Dedifferentiated amniotic fluid mesenchymal stem cell (primary cell): ENCODE measurements at regions not wholly inside any gene's neighbourhood (a gene's known extent, or its start where the extent isn't known, plus 50 kb on each side); places are given as distances from the start of the nearest gene placed in this dataset.

Experiments used
- DNase-seq: peaks from one replicate; pipeline ENCODE4 v3.0.0-alpha.2; 2016; ENCODE audit errors: extremely low spot score

DNA sequence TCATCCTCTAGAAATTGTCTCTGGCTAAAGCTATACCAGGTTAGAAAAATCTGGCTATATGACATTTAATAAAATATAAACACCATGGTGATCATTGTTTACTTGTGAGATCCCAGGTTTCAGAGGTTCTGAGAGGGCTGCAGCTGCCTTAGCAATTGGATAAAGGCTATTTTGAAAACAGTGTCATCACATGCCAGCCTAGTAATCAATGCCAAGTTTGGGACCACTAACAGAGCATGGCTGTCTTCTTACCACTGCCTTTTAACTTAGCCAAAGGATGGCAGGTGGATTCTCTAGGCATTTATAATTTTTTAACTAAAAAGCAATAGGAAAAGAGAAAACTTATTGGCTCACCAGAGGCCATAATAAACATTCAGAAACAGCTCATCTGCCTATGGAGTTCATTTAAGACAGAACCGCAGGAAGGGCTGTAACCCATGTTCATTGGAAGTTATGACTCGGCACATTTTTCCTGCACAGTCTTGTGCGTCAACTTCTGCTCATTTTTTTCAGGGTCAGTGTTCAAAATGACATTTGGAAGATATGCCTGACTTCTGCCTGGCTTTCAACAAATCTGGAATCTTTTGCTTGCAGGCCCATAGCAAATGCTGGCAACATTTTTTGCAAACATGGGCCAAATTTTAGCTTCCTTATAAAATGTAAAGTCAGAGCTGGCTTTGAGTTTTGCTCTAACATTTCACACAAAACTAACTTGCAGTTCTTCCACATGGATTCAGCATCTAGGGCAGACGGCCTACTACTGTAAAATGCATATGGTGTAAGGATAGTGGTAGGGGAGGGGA, 476.0 kb upstream of the TBL1XR1 start:
- DNase-seq = peak; percentile 96

DNA sequence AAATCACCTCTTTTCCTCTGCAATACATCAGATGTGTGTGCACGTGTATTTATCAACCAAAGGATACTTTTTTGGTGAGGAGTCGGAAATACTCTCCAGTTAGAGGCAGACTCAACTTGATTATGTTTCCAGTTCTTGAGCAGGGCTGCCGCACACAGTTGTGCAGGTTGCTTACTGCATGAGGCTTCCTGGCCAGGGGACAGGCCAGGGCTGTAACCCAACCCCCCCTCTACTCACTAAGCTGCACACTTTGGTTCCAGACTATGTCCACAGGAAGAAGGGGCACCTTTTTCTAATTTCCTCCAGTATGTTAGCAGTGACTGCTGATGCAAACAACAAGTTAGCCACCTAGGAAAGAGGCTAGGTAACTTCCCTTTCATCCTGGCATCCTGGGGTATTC, 476.9 kb upstream of the TBL1XR1 start:
- DNase-seq = no peak

DNA sequence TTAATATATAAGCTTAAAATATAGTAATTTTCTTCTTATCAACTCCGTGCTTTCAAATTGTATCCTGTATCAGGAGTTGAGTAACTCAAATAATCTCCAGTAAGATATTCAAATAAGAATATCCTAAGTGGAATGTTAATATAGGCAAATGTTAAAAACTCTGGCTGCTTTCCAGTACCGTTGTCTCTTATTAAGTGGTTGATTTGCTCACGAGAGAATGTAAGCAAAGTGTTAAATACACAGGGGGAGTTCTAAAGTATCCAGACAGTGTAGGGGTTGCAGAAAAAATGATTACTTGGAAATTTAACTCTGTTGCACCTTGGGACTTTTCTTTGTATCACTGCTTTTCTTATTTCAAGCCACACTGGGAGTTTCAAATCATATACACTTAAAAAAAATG, 478.9 kb upstream of the TBL1XR1 start:
- no peak for DNase-seq

DNA sequence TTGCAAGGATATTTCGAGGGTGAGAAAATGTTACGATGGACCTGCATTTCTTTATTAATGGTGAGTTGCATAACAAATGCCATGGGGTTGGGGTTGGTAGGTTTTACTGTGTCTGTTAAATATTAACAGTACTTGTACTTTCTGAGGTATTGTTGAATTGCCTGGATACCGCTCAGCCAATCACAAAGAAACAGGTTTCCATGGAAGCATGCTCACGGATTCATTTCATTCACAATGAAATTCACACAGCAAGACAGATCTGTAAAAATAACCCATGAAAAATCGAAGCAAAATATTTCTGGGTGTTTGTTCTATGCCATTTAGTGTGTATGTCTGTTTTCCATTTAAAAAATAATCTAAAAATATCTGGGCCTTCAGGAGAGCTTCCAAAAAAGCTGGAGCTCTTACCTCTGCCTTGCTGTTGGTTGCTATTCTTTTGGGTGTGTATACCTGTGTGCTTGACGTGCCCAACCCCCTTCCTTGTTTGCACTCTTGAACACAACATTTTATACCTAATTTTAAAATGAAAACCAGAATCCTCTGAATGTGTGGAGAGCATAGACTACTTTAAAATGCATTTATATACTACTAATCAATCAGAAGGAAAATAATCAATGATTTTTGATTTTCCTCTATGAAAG, 479.8 kb upstream of the TBL1XR1 start:
- DNase-seq = no peak

DNA sequence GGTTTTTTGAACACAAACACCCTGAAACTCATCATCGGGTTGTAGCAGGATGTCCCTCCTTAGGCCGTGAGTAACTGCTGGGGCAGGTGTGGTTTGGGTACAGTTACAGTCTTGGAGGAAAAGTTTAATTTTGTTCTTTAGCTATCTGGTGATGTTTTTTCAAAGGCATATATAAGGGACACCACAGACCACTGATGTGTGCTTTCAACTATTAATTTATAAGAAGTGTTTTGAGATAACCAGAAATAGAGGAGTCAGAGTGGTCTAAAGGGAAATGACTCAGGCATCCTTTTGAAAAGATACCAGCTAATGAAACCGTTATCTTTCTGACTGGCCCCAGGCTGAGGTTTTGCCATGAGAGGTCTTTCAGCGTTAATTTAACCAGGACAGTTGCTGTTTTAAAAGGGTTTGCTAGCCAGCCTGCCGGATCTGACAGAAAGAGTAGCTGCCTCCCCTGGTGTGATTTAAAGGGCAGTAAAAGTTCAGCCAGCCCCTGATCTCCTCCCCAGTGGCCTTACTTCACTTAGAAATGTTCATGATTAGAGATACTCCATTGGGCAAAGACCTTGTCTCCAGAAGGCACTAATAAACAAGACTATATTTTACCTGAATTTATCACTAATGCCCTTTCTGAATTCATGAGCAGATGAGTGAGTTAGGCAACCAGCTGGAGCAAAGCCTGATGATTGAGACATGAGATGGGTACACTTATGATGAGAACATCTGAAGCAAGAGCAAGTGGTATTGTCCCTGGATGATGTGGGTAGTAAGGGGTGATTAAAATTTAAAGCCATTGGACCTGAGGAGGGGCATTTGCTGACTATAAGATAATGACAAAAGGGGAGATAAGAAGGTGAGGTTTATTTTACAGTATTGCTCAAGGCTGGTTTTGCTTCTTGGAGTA, 482.5 kb upstream of the TBL1XR1 start:
- no peak for DNase-seq

DNA sequence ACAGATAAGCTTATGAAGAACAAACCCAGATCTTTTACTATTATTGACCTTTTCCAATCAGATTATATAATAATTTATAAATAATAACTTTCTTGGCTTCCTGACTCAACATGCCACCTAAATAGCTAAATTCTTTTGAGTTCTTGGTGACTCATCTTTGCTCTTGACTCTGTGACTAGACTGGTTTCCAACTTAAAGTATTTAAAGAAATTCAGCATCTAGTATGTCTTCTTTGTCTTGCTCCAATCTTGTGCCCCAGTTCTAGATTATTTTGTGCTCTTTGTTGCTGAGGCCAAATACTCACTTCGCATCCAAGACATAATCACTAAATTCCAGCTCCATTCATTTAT, 483.2 kb upstream of the TBL1XR1 start:
- no peak for DNase-seq

DNA sequence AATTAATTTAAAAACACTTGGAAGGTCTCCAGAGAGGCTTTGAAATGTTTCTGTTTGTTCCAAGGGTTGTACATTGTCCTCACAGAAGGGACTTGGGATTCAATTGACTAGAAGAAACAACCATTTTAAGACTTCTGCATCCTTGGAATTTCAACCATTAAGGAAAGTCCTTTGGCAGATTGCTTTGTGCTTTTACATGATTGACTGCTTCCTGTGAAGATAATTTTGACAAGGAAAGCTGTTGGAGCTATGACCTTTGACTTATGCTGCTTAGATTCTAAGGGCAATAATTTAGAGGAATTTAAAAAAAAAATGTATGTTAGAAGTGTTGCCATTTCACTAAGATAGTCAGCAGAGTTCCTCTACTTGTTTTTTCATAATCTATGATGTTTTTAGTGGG, 483.9 kb upstream of the TBL1XR1 start:
- no peak for DNase-seq

DNA sequence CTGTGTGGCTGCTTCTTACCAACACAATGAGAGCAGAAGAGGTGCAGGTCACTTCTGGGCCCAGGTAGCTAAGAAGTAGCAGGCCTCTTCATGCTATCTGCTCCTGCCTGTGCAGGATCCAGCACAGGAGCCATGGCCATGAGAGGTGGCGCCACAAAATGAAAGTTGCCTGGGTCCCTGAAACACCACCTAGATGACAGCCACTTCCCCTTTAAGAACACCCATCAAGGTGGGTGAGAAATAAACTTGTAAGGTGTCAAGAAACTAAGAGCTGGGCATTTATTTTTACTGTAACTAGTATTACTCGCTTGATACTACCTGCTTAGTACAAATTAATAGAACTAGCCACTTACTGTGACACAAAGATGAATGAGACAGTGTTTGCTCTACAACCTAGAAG, 484.6 kb upstream of the TBL1XR1 start:
- DNase-seq = no peak

DNA sequence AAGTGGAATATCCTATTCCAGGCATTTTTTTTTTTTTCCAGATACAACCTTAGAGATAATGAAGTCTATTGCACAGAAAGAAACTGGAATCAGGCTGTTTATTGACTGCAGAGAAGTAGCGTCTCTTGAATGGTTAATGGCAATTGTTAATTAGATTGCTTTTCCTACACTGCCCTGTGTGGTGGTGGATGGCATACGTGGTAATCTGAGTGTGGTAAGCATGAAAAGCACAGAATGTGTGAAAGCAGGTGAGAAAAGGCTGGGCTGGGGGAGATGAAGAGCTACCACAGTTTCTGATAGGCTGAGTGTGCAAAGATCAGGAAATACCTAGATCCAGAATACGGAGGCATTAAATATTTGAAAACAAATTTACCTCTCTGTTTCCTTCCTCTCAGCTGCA, 486.3 kb upstream of the TBL1XR1 start:
- no peak for DNase-seq

DNA sequence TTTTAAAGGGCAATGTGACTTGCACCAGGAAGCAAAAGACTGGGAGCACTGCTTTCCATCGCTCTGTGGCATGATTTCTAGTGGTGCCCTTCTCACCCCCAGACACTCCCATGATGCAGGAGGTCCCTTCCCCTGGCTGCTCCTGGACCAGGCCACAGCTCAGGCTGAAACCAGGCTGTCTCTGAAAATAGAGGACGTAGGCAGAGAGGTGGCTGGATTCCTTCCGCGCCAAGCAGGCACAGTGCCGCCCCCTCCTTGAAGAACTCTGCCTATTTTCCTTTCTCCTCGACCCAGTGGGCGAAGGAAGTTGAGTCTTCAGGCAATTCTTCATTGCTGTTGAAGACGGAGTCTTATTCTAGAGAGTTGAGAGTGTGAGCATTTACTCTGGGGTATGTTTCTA, 489.4 kb upstream of the TBL1XR1 start:
- DNase-seq = no peak

DNA sequence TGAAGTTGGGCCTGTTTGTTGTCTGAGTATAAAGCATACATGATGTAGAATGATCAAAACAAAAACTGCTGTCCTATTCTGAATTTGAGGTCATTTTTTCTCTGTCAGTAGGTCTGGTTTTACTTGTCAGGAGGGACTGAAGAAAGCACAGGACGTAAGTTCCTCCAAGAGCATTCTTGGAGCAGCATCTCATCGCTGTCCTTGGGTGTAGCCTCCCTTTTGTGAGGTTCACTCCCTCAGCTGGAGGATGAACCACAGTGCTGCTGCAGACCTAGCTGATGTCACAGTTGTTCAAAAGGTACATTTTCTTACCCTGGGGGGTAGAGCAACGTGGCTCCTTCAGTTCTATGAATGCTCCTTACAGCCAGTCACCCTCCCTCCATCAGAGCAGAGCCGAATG, 490.0 kb upstream of the TBL1XR1 start:
- DNase-seq = no peak

DNA sequence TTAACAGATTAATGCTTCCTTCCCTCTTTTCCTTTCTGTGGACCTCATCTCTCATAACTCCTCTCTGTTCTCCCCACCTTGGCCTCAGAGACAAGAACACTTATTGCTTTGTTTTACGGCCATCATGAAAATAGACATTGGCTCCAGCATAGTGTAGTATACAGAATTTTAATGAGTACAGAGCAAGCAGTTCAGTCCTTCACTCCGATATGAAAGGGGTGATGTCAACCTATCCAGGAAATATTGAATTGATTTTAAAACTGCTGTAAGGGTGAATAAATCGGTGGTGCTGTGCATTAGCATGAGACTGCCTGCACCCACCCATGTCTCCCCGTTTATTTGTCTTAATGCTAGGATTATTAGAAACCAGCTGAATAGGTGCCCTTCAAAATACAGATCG, 490.9 kb upstream of the TBL1XR1 start:
- DNase-seq = no peak

DNA sequence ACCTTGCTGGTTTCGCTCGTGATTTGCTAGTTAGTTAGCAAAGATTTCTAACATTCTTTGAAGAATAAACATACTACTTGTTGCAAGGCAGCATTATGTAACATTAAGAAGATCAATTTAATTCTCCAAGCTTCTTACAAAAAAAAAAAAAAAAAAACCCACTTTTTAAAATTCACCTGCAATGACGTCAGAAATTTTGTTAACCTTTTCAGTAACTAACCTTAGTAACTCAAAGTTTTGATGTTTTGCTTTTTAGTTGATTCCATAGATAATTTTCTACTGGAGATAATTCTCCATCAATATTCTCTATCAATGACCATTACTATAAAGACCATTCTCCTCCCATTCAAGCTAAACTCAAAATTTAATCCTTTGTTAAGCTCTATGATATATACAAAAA, 491.8 kb upstream of the TBL1XR1 start:
- DNase-seq = no peak

DNA sequence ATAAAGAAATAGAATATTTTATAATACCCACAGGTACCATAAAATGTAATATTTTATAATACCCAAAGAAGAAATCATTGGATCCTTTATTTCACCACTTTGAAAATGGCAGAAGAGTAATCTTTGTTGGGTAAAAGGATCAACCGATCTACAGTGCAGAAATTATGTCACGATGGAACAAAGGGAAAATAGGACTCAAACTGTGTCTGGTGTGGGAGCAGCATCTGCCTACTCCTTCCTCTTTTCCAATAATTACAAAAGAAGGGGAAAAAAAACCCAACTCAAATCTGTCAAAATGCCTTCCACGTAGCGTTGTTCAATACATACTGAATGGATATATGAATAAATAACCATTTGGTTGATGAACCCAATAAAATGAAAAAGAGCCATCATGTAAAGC, 492.6 kb upstream of the TBL1XR1 start:
- DNase-seq = no peak

DNA sequence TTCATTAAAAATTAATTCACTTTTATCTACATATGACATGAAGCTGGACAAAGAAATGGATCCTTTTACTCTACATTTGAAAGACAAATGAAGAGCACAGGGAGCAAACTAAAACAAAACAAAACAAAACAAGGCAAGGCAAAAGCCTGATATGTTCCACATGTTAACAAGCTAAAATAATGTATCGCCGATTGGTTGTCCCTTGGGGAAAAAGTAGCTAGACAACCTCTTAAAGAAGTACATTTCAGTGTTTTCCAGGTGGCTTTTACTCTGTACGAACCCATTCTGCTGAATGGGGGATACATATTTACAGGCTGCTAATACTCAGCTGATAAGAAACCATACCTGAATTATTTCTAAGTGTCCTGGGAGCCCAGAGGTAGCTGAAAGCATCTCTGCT, 493.0 kb upstream of the TBL1XR1 start:
- DNase-seq = no peak

DNA sequence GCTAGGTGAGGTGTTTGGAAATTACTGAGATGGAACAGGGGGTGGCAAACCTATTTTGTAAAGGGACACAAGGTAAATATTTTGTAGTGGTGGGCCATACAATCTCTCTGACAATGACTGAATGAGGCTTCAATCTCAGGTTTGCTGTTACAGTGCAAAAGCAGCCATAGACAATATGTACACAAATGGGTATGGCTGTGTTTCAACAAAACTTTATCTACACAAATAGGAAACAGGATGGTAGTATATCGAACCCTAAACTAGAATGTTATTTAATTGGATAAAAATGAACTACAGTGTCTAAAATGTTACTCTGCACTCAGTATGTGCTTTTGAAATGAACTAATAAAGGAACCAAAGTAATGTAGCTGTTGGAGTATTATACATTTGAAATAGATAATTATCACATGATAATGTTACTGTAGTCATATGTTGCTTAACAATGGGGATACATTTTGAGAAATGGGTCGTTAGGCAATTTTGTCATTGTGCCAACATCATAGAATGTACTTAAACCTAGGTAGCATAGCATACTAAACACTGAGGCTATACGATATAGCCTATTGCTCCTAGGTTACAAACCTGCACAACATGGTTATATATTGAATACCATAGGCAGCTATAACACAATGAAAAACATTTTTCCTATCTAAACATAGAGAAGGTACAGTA, 495.2 kb upstream of the TBL1XR1 start:
- DNase-seq = no peak

DNA sequence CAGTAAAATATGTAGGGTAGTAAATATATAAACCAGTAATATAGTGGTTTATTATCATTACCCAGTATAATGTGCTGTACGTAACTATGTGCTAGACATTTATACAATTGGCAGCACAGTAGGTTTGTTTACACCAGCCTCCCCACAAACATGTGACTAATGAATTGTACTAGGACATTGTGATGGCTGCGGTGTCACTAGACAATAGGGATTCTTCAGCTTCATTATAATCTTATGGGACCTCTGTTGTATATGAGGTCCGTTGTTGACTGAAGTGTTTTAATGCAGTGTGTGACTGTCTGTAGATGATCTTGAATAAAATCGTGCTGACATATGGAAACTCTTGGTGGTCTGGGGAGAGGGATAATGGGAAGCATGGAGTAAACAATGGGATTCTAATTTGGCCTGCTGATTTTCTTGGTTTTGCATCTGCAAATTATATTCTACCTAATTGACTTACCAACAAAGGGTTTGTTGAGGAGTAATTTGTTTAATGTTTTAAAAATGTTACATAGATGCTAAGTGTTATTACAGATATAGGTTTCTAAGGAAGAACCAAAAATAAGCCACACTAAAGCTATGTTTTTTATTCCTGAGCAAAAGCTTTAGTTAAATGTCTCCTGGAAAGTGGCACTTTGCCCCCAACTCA, 496.5 kb upstream of the TBL1XR1 start:
- DNase-seq = no peak

DNA sequence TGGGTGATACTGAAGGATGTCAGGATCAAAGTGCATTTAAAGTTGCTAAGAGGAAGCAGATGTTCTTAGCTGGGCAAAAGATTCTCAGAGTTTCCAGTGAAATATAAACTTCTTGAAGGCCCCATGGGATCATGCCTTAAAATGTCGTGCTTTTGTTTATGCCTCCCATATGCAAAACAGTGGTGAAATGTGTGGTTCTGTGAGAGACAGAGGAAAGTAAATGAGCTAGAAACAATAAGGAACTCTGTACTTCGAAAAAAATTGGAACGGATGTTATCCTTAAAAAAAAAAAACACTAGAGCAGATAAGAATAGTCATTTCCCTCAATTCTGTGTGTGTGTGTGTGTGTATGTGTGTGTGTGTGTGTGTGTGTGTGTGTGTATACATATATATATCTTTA, 497.0 kb upstream of the TBL1XR1 start:
- DNase-seq = peak; percentile 73

DNA sequence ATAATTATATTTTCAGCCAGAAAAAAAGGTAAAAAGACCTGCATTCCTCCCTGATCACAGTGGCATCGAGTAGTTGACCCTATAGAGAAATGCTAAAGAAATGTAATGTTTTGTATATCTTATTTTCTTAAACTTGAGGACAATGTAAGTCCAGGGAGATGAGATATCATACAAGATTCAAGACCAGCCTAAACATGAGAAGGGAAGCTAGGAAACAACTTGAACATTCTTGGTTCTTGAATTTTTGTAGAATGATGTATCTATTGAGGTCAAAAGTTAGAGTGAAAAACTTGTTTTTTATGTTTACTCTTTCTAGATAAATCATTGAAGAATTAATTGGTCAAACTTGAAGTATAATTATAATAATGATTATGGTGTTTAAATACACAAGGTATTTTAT, 497.7 kb upstream of the TBL1XR1 start:
- no peak for DNase-seq

DNA sequence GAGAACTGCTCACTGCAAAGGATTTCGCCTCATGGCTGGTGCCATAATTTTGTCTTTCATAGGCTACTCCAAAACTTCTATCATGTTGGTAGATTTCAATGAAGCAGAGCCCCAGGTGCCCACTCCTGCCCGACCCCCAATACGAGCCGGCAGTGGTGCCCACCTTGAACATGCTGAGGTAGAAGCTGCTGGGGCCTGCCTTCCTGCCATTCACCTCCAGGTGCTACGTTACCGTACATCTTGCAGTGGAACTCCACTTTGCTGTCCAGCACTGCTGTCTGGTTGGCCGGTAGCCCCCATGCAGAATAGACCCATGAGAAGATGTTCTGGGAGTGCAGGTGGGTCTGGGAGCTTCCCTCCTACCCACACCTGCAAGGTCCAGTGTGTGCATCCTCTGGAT, 502.8 kb upstream of the TBL1XR1 start:
- no peak for DNase-seq

DNA sequence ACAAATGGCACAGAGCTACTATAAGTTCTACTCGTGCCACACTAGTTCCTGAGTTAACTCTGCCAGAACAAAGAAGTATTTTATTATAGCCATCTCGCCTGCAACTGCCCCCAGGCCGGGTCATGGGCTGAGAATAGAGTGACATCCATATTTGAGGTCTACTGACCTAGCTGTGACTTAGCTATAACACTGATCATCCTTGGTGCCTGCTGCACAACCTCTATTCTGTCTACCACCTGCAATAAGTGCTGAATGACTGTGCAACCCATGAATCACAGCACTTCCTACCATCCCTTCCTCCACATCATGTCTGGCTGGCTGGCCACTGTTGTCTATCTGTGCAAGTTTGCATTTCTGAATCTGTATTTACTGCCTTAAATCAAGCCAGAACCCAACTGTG, 506.5 kb upstream of the TBL1XR1 start:
- DNase-seq = no peak
